K562 (cell line): ENCODE measurements at regions not wholly inside any gene's neighbourhood (a gene's known extent, or its start where the extent isn't known, plus 50 kb on each side); places are given as distances from the start of the nearest gene placed in this dataset.

Source experiments
- ATAC-seq: fragments of 200-7000 bp; cut with Tn5 transposase; 3 replicates; pipeline ENCODE4 v1.9.1; 2020; ENCODE audit warnings: moderate library complexity
- BruUV-seq: library from RNA; stranded (reverse); fragments of 400-500 nt; replicated peaks from 2 replicates; lab custom pipeline; 2021; lab: Mats Ljungman, UMichigan
- CTCF ChIA-PET: fragments of 300-600 bp; formaldehyde crosslinking; extraction: SDS; loops from one replicate; lab custom pipeline; 2021; ENCODE audit warnings: low intra/inter-chr PET ratio; lab: Yijun Ruan, JAX
- POLR2A ChIA-PET: fragments of 300-600, 350-650 bp; sonication (Branson Sonifier 250); formaldehyde crosslinking; extraction: SDS; loops from one replicate; lab custom pipeline; 2021; ENCODE audit warnings: antibody characterized with exemption, inconsistent platforms; lab: Yijun Ruan, JAX
- DNase-seq, 4 experiments: peaks; one replicate each; pipeline versions ENCODE4 v3.0.0 to v3.0.0-alpha.2; 2011 to 2018; ENCODE audit warnings: low spot score in 3 of 4, mixed read lengths in 3 of 4; ENCODE audit errors: extremely low read depth in 1 of 4
- FAIRE-seq: peaks from 2 replicates; lab custom pipeline; 2011; peaks lifted over from hg19 to GRCh38; lab: Jason Lieb, UNC
- H2AFZ ChIP-seq: 2 replicates; pipeline ENCODE4 v1.6.0; 2011; ENCODE audit warnings: low read depth, low read length, control low read depth, inconsistent platforms
- H3K27ac ChIP-seq: fragments of 200-600 bp; 3 replicates; pipeline ENCODE4 v1.8.0; 2011; ENCODE audit warnings: low read depth, mild to moderate bottlenecking, control low read depth, inconsistent platforms, low read length, moderate library complexity, mixed read lengths; ENCODE audit errors: extremely low read depth
- H3K27me3 ChIP-seq, 2 experiments: fragments of 300-600 bp in 1 of 2; 2 replicates in 1 of 2; 3 replicates in 1 of 2; pipeline versions ENCODE4 v1.6.0 to v1.8.0; 2011; ENCODE audit warnings: inconsistent platforms in 2 of 2, low read length in 2 of 2, mild to moderate bottlenecking in 1 of 2, mixed read lengths in 1 of 2, moderate library complexity in 1 of 2; ENCODE audit not compliant: control insufficient read depth in 2 of 2, insufficient read depth in 2 of 2
- H3K36me3 ChIP-seq: fragments of 300-600 bp; 3 replicates; pipeline ENCODE4 v1.8.0; 2011; ENCODE audit warnings: mild to moderate bottlenecking, low read length, inconsistent platforms; ENCODE audit not compliant: control insufficient read depth, insufficient read depth
- H3K4me1 ChIP-seq, 2 experiments: fragments of 200-600 bp in 1 of 2; replicated peaks in 1 of 2; 2 replicates in 1 of 2; 3 replicates in 1 of 2; pipeline versions ENCODE4 v1.5.1 to v1.8.0; 2011; ENCODE audit warnings: inconsistent platforms in 2 of 2, low read length in 2 of 2, mild to moderate bottlenecking in 1 of 2, mixed read lengths in 1 of 2, moderate library complexity in 1 of 2; ENCODE audit not compliant: control insufficient read depth in 2 of 2, insufficient read depth in 2 of 2
- H3K4me2 ChIP-seq: 2 replicates; pipeline ENCODE4 v1.6.1; 2011; ENCODE audit warnings: low read length, control low read depth, inconsistent platforms, mixed read lengths; ENCODE audit not compliant: insufficient read depth
- H3K4me3 ChIP-seq: fragments of 200-600 bp; sonication (generic), shearing (Covaris generic); 2 replicates; pipeline ENCODE4 v1.5.1; 2016; ENCODE audit warnings: control low read depth, inconsistent platforms
- H3K79me2 ChIP-seq: fragments of 200-600 bp; 3 replicates; pipeline ENCODE4 v1.8.0; 2011; ENCODE audit warnings: low read length, inconsistent platforms; ENCODE audit not compliant: control insufficient read depth, insufficient read depth
- H3K9ac ChIP-seq, 2 experiments: 2 replicates each; pipeline versions ENCODE4 v1.6.0 to v1.6.1; 2011; ENCODE audit warnings: low read depth in 2 of 2, low read length in 2 of 2, control low read depth in 1 of 2, inconsistent platforms in 1 of 2, mild to moderate bottlenecking in 1 of 2, mixed read lengths in 1 of 2; ENCODE audit not compliant: insufficient read depth in 1 of 2
- H3K9me1 ChIP-seq: one replicate; pipeline ENCODE4 v1.6.0; 2011; ENCODE audit warnings: inconsistent platforms, mild to moderate bottlenecking, low read length, moderate library complexity; ENCODE audit not compliant: control insufficient read depth, insufficient read depth
- H3K9me3 ChIP-seq: replicated peaks from 2 replicates; pipeline ENCODE4 v1.5.1; 2011; ENCODE audit warnings: low read depth, low read length, inconsistent platforms; ENCODE audit not compliant: control insufficient read depth, insufficient read depth
- H4K20me1 ChIP-seq: replicated peaks from 2 replicates; pipeline ENCODE4 v1.6.1; 2011; ENCODE audit warnings: low read length, inconsistent platforms, mixed read lengths; ENCODE audit not compliant: control insufficient read depth, insufficient read depth
- ARID1B ChIP-seq: fragments of 450-650 bp; IDR thresholded peaks from 2 replicates; pipeline ENCODE4 v1.6.1; 2016; ENCODE audit warnings: antibody characterized with exemption, mild to moderate bottlenecking, inconsistent platforms
- E2F3 ChIP-seq: fragments of 250-450 bp; sonication (Bioruptor Pico); IDR thresholded peaks from 2 replicates; pipeline ENCODE4 v1.4.0; 2020; ENCODE audit warnings: mild to moderate bottlenecking
- FOS ChIP-seq: IDR thresholded peaks from 3 replicates; pipeline ENCODE4 v1.6.1; 2011; ENCODE audit not compliant: insufficient read length; ENCODE audit errors: extremely low read depth
- KLF1 ChIP-seq: fragments of 450-650 bp; IDR thresholded peaks from 2 replicates; pipeline ENCODE4 v1.6.1; 2016; ENCODE audit warnings: missing genetic modification characterization, missing compliant biosample characterization
- MLX ChIP-seq, 2 experiments: fragments of 450-650 bp in 1 of 2; sonication (generic) in 1 of 2; formaldehyde crosslinking; conservative IDR thresholded peaks; 2 replicates each; pipeline versions ENCODE4 v1.4.0 to v1.8.1; 2020 to 2022; ENCODE audit warnings: mild to moderate bottlenecking in 1 of 2, missing genetic modification reagents in 1 of 2
- NCOA4 ChIP-seq: fragments of 450-650 bp; IDR thresholded peaks from 2 replicates; pipeline ENCODE4 v1.6.1; 2018; ENCODE audit warnings: mild to moderate bottlenecking; ENCODE audit not compliant: partially characterized antibody
- NRF1 ChIP-seq, 2 experiments: fragments of 450-650 bp; IDR thresholded peaks in 1 of 2; conservative IDR thresholded peaks in 1 of 2; 2 replicates each; pipeline ENCODE4 v1.6.1; 2014; ENCODE audit warnings: mild to moderate bottlenecking in 2 of 2
- PHF20 ChIP-seq: fragments of 450-650 bp; IDR thresholded peaks from 2 replicates; pipeline ENCODE4 v1.6.1; 2018; ENCODE audit not compliant: partially characterized antibody
- SAFB2 ChIP-seq: fragments of 200-400 bp; formaldehyde crosslinking; IDR thresholded peaks from 2 replicates; pipeline ENCODE4 v1.6.1; 2018; ENCODE audit warnings: borderline replicate concordance, low read length, low read depth, moderate library complexity; ENCODE audit not compliant: severe bottlenecking
- SMAD1 ChIP-seq: fragments of 150-350 bp; IDR thresholded peaks from 2 replicates; pipeline ENCODE4 v1.6.1; 2014; ENCODE audit warnings: low read length, low read depth; ENCODE audit not compliant: partially characterized antibody
- SMARCB1 ChIP-seq: IDR thresholded peaks from 2 replicates; pipeline ENCODE4 v1.6.1; 2011; ENCODE audit warnings: improper control_type of control experiment, low read depth; ENCODE audit not compliant: insufficient read length
- TARDBP ChIP-seq: fragments of 450-650 bp; IDR thresholded peaks from 2 replicates; pipeline ENCODE4 v1.6.1; 2016
- ZBTB11 ChIP-seq, 3 experiments: fragments of 200-800 bp in 1 of 3; fragments of 250-450 bp in 1 of 3; fragments of 450-650 bp in 1 of 3; sonication (Bioruptor Pico) in 1 of 3; sonication (Bioruptor generic) in 1 of 3; formaldehyde crosslinking in 1 of 3; IDR thresholded peaks; 2 replicates each; pipeline versions ENCODE4 v1.6.1 to v1.8.0; 2016 to 2022; ENCODE audit warnings: mild to moderate bottlenecking in 2 of 3, missing genetic modification characterization in 2 of 3, missing compliant biosample characterization in 1 of 3, moderate library complexity in 1 of 3
- ZFP1 ChIP-seq: fragments of 450-650 bp; formaldehyde crosslinking; IDR thresholded peaks from 2 replicates; pipeline ENCODE4 v1.4.0; 2020; ENCODE audit warnings: mild to moderate bottlenecking, mixed read lengths
- ZNF551 ChIP-seq: fragments of 250-450 bp; sonication (Bioruptor Pico); IDR thresholded peaks from 2 replicates; pipeline ENCODE4 v1.5.0; 2021; ENCODE audit warnings: mild to moderate bottlenecking, moderate library complexity
- ZNF586 ChIP-seq: fragments of 450-650 bp; formaldehyde crosslinking; conservative IDR thresholded peaks from 2 replicates; pipeline ENCODE4 v1.4.0; 2020; ENCODE audit warnings: mild to moderate bottlenecking, moderate library complexity
- ZNF644 ChIP-seq: fragments of 200-800 bp; sonication (Bioruptor generic); IDR thresholded peaks from 2 replicates; pipeline ENCODE4 v1.6.1; 2016; ENCODE audit warnings: low read depth, missing genetic modification characterization, missing compliant biosample characterization
- ZNF699 ChIP-seq: fragments of 250-450 bp; sonication (Bioruptor Pico); IDR thresholded peaks from 2 replicates; pipeline ENCODE4 v1.8.0; 2021; ENCODE audit warnings: mild to moderate bottlenecking, moderate library complexity; ENCODE audit not compliant: insufficient replicate concordance
- ZNF707 ChIP-seq: fragments of 250-450 bp; sonication (Bioruptor Pico); conservative IDR thresholded peaks from 2 replicates; pipeline ENCODE4 v1.8.0; 2022; ENCODE audit warnings: inconsistent platforms, mild to moderate bottlenecking, moderate library complexity
- WGBS: fragments of 100-300 bp; shearing (Covaris generic); methylation state at CpG from one replicate; pipeline ENCODE4 v1.1.6; 2016; ENCODE audit warnings: low coverage, mixed read lengths; ENCODE audit not compliant: insufficient coverage; ENCODE audit errors: missing lambda C conversion rate; 5-methylcytosine and 5-hydroxymethylcytosine counted together
- in situ Hi-C: fragments of 300-500 bp; cut with MboI; formaldehyde crosslinking; loops from 4 replicates; pipeline ENCODE4 v1.15.0; 2018; ENCODE audit warnings: inconsistent platforms, mixed read lengths
- intact Hi-C: fragments of 100-400 bp; cut with micrococcal nuclease; formaldehyde crosslinking; loops from 2 replicates; pipeline ENCODE4 v1.14.2; 2022

GRCh38 chr4:186999686-187000085 lies 276.0 kb upstream of the FAT1 start (continued):
- TF ChIP-seq MLX (CRISPR knock-in tag; conservative IDR thresholded peaks at IDR 0.05) (no peak), ARID1B (no peak), NCOA4 (no peak), ZNF707 (CRISPR knock-in tag) (no peak), PHF20 (no peak), SMAD1 (no peak), TARDBP (no peak), ZFP1 (CRISPR knock-in tag) (no peak), SAFB2 (no peak), E2F3 (CRISPR knock-in tag) (no peak)

- no peaks in the 10 kb centered on the region for H3K4me1 ChIP-seq
- H3K9me3 ChIP-seq, result no peaks in the 10 kb centered on the region
Observed at GRCh38 chr4:187000281-187000680, 276.6 kb upstream of the FAT1 start.

More at GRCh38 chr4:187000281-187000680, 276.6 kb upstream of the FAT1 start:
- H3K27ac ChIP-seq, result no peak overlapping the region
- H4K20me1 ChIP-seq, result no peaks in the 10 kb centered on the region
- 3% methylated on average over 2 of the region's 2 CpGs for WGBS
- no peak overlapping the region for H2AFZ ChIP-seq
- ATAC-seq (no peak), FAIRE-seq (no peak), DNase-seq (no peak)
- in situ Hi-C loops (no loop called here), intact Hi-C loops (no loop called here)
- no TSS peak for BruUV-seq
- no peak overlapping the region for H3K4me2 ChIP-seq
- H3K79me2 ChIP-seq, result no peaks in the 10 kb centered on the region
- H3K9ac ChIP-seq, result no peak overlapping the region
- peaks cover 0 to 3% of the 10 kb centered on the region in 2 experiments; a peak in 2 of 5 replicates for H3K27me3 ChIP-seq
- no peaks in the 10 kb centered on the region for H3K36me3 ChIP-seq
- no peaks in the 10 kb centered on the region for H3K9me1 ChIP-seq
- ChIA-PET POLR2A (no interaction called here), CTCF (no interaction called here)
- H3K4me3 ChIP-seq, result no peak overlapping the region
- TF ChIP-seq ZNF699 (CRISPR knock-in tag) (no peak), ZNF644 (tag) (no peak), FOS (no peak), NRF1 (conservative IDR thresholded peaks at IDR 0.05 in 1 of 2, IDR thresholded peaks at IDR 0.05 in 1 of 2) (no peak), SMARCB1 (no peak), ZBTB11 (CRISPR knock-in tag; IDR thresholded peaks at IDR 0.05) (no peak), ZNF551 (CRISPR knock-in tag) (no peak), ZNF586 (no peak), KLF1 (tag) (no peak)
